GM23338 (cell line): ENCODE measurements at regions not wholly inside any gene's neighbourhood (a gene's known extent, or its start where the extent isn't known, plus 50 kb on each side); places are given as distances from the start of the nearest gene placed in this dataset.

Source experiments
- ATAC-seq: fragments of 200-7000 bp; cut with Tn5 transposase; 3 replicates; pipeline ENCODE4 v1.9.1; 2020
- DNase-seq: peaks from one replicate; pipeline ENCODE4 v3.0.0-alpha.2; 2015; ENCODE audit warnings: low spot score
- H2AFZ ChIP-seq: fragments of 200-600 bp; sonication (generic); 2 replicates; pipeline ENCODE4 v1.8.0; 2016; ENCODE audit warnings: antibody characterized with exemption, mild to moderate bottlenecking, moderate library complexity
- H3F3A ChIP-seq: fragments of 200-600 bp; sonication (generic); replicated peaks from 2 replicates; pipeline ENCODE4 v1.8.0; 2017; ENCODE audit warnings: antibody characterized with exemption, mixed run types, low read depth
- H3K27ac ChIP-seq: fragments of 200-600 bp; sonication (generic); 2 replicates; pipeline ENCODE4 v1.6.1; 2016; ENCODE audit warnings: low read depth
- H3K27me3 ChIP-seq: fragments of 200-600 bp; sonication (generic); 2 replicates; pipeline ENCODE4 v1.8.0; 2016; ENCODE audit warnings: mild to moderate bottlenecking, mixed run types, moderate library complexity; ENCODE audit not compliant: insufficient read depth
- H3K36me3 ChIP-seq: fragments of 200-600 bp; sonication (generic); 2 replicates; pipeline ENCODE4 v1.8.0; 2016; ENCODE audit warnings: mild to moderate bottlenecking; ENCODE audit not compliant: insufficient read depth
- H3K4me1 ChIP-seq: fragments of 200-600 bp; sonication (generic); 2 replicates; pipeline ENCODE4 v1.8.0; 2016; ENCODE audit warnings: mild to moderate bottlenecking, moderate library complexity; ENCODE audit not compliant: insufficient read depth
- H3K4me2 ChIP-seq: fragments of 200-600 bp; sonication (generic); 2 replicates; pipeline ENCODE4 v1.7.1; 2017; ENCODE audit warnings: mixed run types
- H3K4me3 ChIP-seq: fragments of 200-600 bp; sonication (generic); 2 replicates; pipeline ENCODE4 v1.6.1; 2016; ENCODE audit warnings: mixed run types
- H3K79me2 ChIP-seq: fragments of 200-600 bp; sonication (generic); replicated peaks from 2 replicates; pipeline ENCODE4 v1.8.0; 2017; ENCODE audit warnings: mild to moderate bottlenecking; ENCODE audit not compliant: insufficient read depth
- H3K9me2 ChIP-seq: fragments of 200-600 bp; sonication (generic); 2 replicates; pipeline ENCODE4 v1.8.0; 2017; ENCODE audit not compliant: insufficient read depth
- H4K20me1 ChIP-seq: fragments of 200-600 bp; sonication (generic); replicated peaks from 2 replicates; pipeline ENCODE4 v1.8.0; 2017; ENCODE audit warnings: mild to moderate bottlenecking; ENCODE audit not compliant: insufficient read depth
- H3K27ac Mint-ChIP-seq: 2 replicates; pipeline ENCODE4 v1.8.0; 2020; ENCODE audit warnings: inconsistent platforms, mild to moderate bottlenecking, moderate library complexity, mixed read lengths
- H3K27me3 Mint-ChIP-seq: 3 replicates; pipeline ENCODE4 v1.8.0; 2022; ENCODE audit warnings: low read depth, mild to moderate bottlenecking, moderate library complexity, mixed read lengths, inconsistent platforms; ENCODE audit not compliant: insufficient read depth, poor library complexity
- H3K36me3 Mint-ChIP-seq: 3 replicates; pipeline ENCODE4 v1.8.0; 2021; ENCODE audit warnings: low read depth, mild to moderate bottlenecking, inconsistent platforms, moderate library complexity, mixed read lengths
- H3K4me1 Mint-ChIP-seq: 3 replicates; pipeline ENCODE4 v1.8.0; 2020; ENCODE audit warnings: mild to moderate bottlenecking, inconsistent platforms, mixed read lengths
- H3K4me3 Mint-ChIP-seq: 3 replicates; pipeline ENCODE4 v1.8.0; 2021; ENCODE audit warnings: moderate library complexity, mild to moderate bottlenecking, inconsistent platforms, mixed read lengths
- H3K9me3 Mint-ChIP-seq: 3 replicates; pipeline ENCODE4 v1.8.0; 2020; ENCODE audit warnings: moderate library complexity, mild to moderate bottlenecking, inconsistent platforms, mixed read lengths
- CREB1 ChIP-seq: fragments of 250-450 bp; sonication (Bioruptor Pico); IDR thresholded peaks from 2 replicates; pipeline ENCODE4 v1.5.0; 2020; ENCODE audit warnings: low read depth, mild to moderate bottlenecking, moderate library complexity
- CTCF ChIP-seq, 2 experiments: fragments of 200-600 bp in 1 of 2; sonication (generic) in 1 of 2; conservative IDR thresholded peaks; 2 replicates each; pipeline versions ENCODE4 v1.5.1 to v1.6.1; 2016 to 2017; ENCODE audit warnings: antibody characterized with exemption in 2 of 2, low read depth in 2 of 2, mild to moderate bottlenecking in 2 of 2, moderate library complexity in 1 of 2
- EZH2 ChIP-seq: fragments of 200-600 bp; sonication (generic); IDR thresholded peaks from one replicate; pipeline ENCODE4 v1.8.0; 2017; ENCODE audit warnings: antibody characterized with exemption, mild to moderate bottlenecking, low read depth; ENCODE audit not compliant: unreplicated experiment
- EZH2phosphoT487 ChIP-seq: fragments of 200-600 bp; sonication (generic); IDR thresholded peaks from one replicate; pipeline ENCODE4 v1.8.1; 2018; ENCODE audit warnings: antibody characterized with exemption; ENCODE audit not compliant: unreplicated experiment
- JUNB ChIP-seq: IDR thresholded peaks from one replicate; pipeline ENCODE4 v1.6.1; 2016; ENCODE audit warnings: antibody characterized with exemption; ENCODE audit not compliant: unreplicated experiment
- NANOG ChIP-seq: IDR thresholded peaks from 2 replicates; pipeline ENCODE4 v1.6.1; 2016; ENCODE audit warnings: antibody characterized with exemption, borderline replicate concordance
- POLR2AphosphoS5 ChIP-seq: IDR thresholded peaks from 2 replicates; pipeline ENCODE4 v1.6.1; 2016; ENCODE audit warnings: antibody characterized with exemption, low read depth
- REST ChIP-seq: IDR thresholded peaks from one replicate; pipeline ENCODE4 v1.6.1; 2018; ENCODE audit warnings: antibody characterized with exemption; ENCODE audit not compliant: unreplicated experiment
- STAT1 ChIP-seq: IDR thresholded peaks from one replicate; pipeline ENCODE4 v1.6.1; 2016; ENCODE audit warnings: antibody characterized with exemption; ENCODE audit not compliant: unreplicated experiment
- ZNF114 ChIP-seq: fragments of 250-450 bp; sonication (Bioruptor Pico); IDR thresholded peaks from 2 replicates; pipeline ENCODE4 v1.5.0; 2020; ENCODE audit warnings: mild to moderate bottlenecking, moderate library complexity
- ZNF331 ChIP-seq: fragments of 250-450 bp; sonication (Bioruptor Pico); IDR thresholded peaks from 2 replicates; pipeline ENCODE4 v1.5.0; 2020; ENCODE audit warnings: low read depth, mild to moderate bottlenecking, moderate library complexity

- no peaks in the 10 kb centered on the region for H3K27me3 Mint-ChIP-seq
- H3K36me3 Mint-ChIP-seq, result no peaks in the 10 kb centered on the region
- Histone ChIP-seq H3K27ac (no peak overlapping the region), H3K4me2 (no peak overlapping the region), H2AFZ (no peak overlapping the region), H3K9me2 (no peaks in the 10 kb centered on the region), H4K20me1 (no peaks in the 10 kb centered on the region), H3K4me3 (no peak overlapping the region), H3K79me2 (no peaks in the 10 kb centered on the region), H3F3A (no peaks in the 10 kb centered on the region), H3K27me3 (no peaks in the 10 kb centered on the region), H3K4me1 (no peaks in the 10 kb centered on the region; the same call in 1 of the 2 replicates), H3K36me3 (no peaks in the 10 kb centered on the region)
- no peak overlapping the region for H3K4me3 Mint-ChIP-seq
- peaks cover 19% of the 10 kb centered on the region for H3K4me1 Mint-ChIP-seq
- ATAC-seq (no peak), DNase-seq (no peak)
- no peak overlapping the region for H3K27ac Mint-ChIP-seq
- no peak for TF ChIP-seq STAT1
- TF ChIP-seq NANOG, result no peak
- no peak for TF ChIP-seq ZNF114
- TF ChIP-seq CREB1, result no peak
- no peak for TF ChIP-seq EZH2
- TF ChIP-seq EZH2phosphoT487, result no peak
- TF ChIP-seq ZNF331, result no peak
- no peak for TF ChIP-seq POLR2AphosphoS5
- no peak for TF ChIP-seq JUNB
- TF ChIP-seq CTCF (conservative IDR thresholded peaks at IDR 0.05; ENCODE audit: low read depth in 2 of 2), result no peak
- H3K9me3 Mint-ChIP-seq, result no peaks in the 10 kb centered on the region
Measured at GRCh38 chr4:121270389-121270788, 106.3 kb upstream of the TNIP3 start.

- Histone ChIP-seq H3K79me2 (no peaks in the 10 kb centered on the region), H3K27me3 (no peaks in the 10 kb centered on the region), H3K9me2 (no peaks in the 10 kb centered on the region), H2AFZ (no peak overlapping the region), H3K4me3 (no peak overlapping the region), H4K20me1 (no peaks in the 10 kb centered on the region), H3K36me3 (no peaks in the 10 kb centered on the region), H3K4me2 (no peak overlapping the region), H3F3A (no peaks in the 10 kb centered on the region), H3K4me1 (peaks cover 10% of the 10 kb centered on the region), H3K27ac (no peak overlapping the region)
- no peaks in the 10 kb centered on the region for H3K36me3 Mint-ChIP-seq
- no peaks in the 10 kb centered on the region for H3K9me3 Mint-ChIP-seq
- H3K27ac Mint-ChIP-seq, result no peak overlapping the region
- ATAC-seq (no peak), DNase-seq (peak; percentile 20)
- peaks cover 26% of the 10 kb centered on the region for H3K4me1 Mint-ChIP-seq
- H3K4me3 Mint-ChIP-seq, result no peak overlapping the region
- peaks cover 1% of the 10 kb centered on the region for H3K27me3 Mint-ChIP-seq
- TF ChIP-seq ZNF114, result no peak
- TF ChIP-seq REST, result no peak
- no peak for TF ChIP-seq STAT1
- TF ChIP-seq EZH2phosphoT487, result no peak
- TF ChIP-seq CREB1, result no peak
- no peak for TF ChIP-seq CTCF (conservative IDR thresholded peaks at IDR 0.05; ENCODE audit: low read depth in 2 of 2)
- no peak for TF ChIP-seq EZH2
- no peak for TF ChIP-seq NANOG
Measured at GRCh38 chr4:121269001-121269400, 104.9 kb upstream of the TNIP3 start.
